ENCODE measurements at regions not wholly inside any gene's neighbourhood (a gene's known extent, or its start where the extent isn't known, plus 50 kb on each side); places are given as distances from the start of the nearest gene placed in this dataset.

DNA sequence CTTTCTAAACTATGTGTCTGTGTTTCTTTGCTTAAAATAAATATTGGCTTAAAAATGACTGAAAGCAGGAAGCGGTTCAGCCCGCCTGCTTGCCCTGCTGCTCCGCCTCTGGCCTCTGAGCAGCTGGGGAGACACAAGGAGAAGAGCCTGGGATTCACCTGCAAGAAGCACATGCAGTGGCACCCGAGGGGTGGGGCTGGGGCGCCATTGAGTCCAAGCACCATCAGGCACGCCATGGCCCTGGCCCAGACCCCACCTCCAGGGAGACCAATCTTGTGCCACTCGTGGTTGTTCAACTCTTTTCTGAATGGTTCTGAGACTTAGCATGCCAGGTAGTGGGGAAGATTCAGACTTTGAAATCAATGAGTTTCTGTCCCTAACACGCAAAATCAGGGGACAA, 495.5 kb upstream of the MYT1L start:
- Histone ChIP-seq H3K4me3 (ENCODE audit: low read depth in 2 of 2, low read length in 1 of 2) (no peak overlapping the region), H3K27ac (ENCODE audit: low read depth in 2 of 2, low read length in 1 of 2) (no peak overlapping the region), H3K9me2 (no peaks in the 10 kb centered on the region), H2AFZ (ENCODE audit: low read depth) (no peak overlapping the region), H3K4me2 (no peak overlapping the region), H3K79me2 (ENCODE audit: insufficient read depth) (no peaks in the 10 kb centered on the region), H3K9me3 (no peaks in the 10 kb centered on the region), H3K27me3 (ENCODE audit: insufficient read depth) (no peaks in the 10 kb centered on the region), H3K4me1 (ENCODE audit: control insufficient read depth in 1 of 2, insufficient read depth in 2 of 2, low read depth in 1 of 2, low read length in 1 of 2) (peaks cover 0 to 7% of the 10 kb centered on the region in 2 experiments; a peak in 1 of 4 replicates), H3F3A (replicated peaks; ENCODE audit: insufficient read depth) (no peaks in the 10 kb centered on the region), H3K36me3 (replicated peaks in 1 of 2; ENCODE audit: control insufficient read depth in 1 of 2, insufficient read depth in 2 of 2, low read length in 1 of 2) (no peaks in the 10 kb centered on the region), H3K9ac (no peak overlapping the region), H4K20me1 (ENCODE audit: insufficient read depth) (no peaks in the 10 kb centered on the region)
- DNase-seq = peak; percentile 10
- 39% methylated on average over 5 of the region's 8 CpGs for WGBS (ENCODE audit: low lambda C conversion rate)
- TF ChIP-seq FOXM1 (IDR thresholded peaks at IDR 0.05; ENCODE audit: low read depth) (no peak), RXRA (IDR thresholded peaks at IDR 0.05; ENCODE audit: borderline replicate concordance, low read depth) (no peak), RAD21 (IDR thresholded peaks at IDR 0.05; ENCODE audit: low read length) (no peak), TCF12 (IDR thresholded peaks at IDR 0.05) (no peak), MEF2A (IDR thresholded peaks at IDR 0.05; ENCODE audit: borderline replicate concordance, low read depth) (no peak), TAF1 (IDR thresholded peaks at IDR 0.05; ENCODE audit: borderline replicate concordance, low read depth, low read length) (no peak), TEAD4 (IDR thresholded peaks at IDR 0.05; ENCODE audit: borderline replicate concordance, insufficient read depth) (no peak), FOSL2 (IDR thresholded peaks at IDR 0.05; ENCODE audit: borderline replicate concordance, low read depth) (no peak), EZH2phosphoT487 (IDR thresholded peaks at IDR 0.05; ENCODE audit: borderline replicate concordance, low read depth) (no peak), SIN3A (IDR thresholded peaks at IDR 0.05; ENCODE audit: borderline replicate concordance, low read depth, low read length) (no peak), SMC3 (IDR thresholded peaks at IDR 0.05; ENCODE audit: low read depth, low read length) (no peak), FOXJ3 (CRISPR knock-in tag; IDR thresholded peaks at IDR 0.05) (no peak)
- TF ChIP-seq, protein P1, sequence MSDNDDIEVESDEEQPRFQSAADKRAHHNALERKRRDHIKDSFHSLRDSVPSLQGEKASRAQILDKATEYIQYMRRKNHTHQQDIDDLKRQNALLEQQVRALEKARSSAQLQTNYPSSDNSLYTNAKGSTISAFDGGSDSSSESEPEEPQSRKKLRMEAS (IDR thresholded peaks at IDR 0.05; ENCODE audit: low read depth) = no peak
- TF ChIP-seq, protein P2, sequence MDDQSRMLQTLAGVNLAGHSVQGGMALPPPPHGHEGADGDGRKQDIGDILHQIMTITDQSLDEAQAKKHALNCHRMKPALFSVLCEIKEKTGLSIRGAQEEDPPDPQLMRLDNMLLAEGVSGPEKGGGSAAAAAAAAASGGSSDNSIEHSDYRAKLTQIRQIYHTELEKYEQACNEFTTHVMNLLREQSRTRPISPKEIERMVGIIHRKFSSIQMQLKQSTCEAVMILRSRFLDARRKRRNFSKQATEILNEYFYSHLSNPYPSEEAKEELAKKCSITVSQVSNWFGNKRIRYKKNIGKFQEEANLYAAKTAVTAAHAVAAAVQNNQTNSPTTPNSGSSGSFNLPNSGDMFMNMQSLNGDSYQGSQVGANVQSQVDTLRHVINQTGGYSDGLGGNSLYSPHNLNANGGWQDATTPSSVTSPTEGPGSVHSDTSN (IDR thresholded peaks at IDR 0.05) = no peak
- TF ChIP-seq, protein P3, sequence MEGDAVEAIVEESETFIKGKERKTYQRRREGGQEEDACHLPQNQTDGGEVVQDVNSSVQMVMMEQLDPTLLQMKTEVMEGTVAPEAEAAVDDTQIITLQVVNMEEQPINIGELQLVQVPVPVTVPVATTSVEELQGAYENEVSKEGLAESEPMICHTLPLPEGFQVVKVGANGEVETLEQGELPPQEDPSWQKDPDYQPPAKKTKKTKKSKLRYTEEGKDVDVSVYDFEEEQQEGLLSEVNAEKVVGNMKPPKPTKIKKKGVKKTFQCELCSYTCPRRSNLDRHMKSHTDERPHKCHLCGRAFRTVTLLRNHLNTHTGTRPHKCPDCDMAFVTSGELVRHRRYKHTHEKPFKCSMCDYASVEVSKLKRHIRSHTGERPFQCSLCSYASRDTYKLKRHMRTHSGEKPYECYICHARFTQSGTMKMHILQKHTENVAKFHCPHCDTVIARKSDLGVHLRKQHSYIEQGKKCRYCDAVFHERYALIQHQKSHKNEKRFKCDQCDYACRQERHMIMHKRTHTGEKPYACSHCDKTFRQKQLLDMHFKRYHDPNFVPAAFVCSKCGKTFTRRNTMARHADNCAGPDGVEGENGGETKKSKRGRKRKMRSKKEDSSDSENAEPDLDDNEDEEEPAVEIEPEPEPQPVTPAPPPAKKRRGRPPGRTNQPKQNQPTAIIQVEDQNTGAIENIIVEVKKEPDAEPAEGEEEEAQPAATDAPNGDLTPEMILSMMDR (IDR thresholded peaks at IDR 0.05) = no peak
- TF ChIP-seq, protein P4, sequence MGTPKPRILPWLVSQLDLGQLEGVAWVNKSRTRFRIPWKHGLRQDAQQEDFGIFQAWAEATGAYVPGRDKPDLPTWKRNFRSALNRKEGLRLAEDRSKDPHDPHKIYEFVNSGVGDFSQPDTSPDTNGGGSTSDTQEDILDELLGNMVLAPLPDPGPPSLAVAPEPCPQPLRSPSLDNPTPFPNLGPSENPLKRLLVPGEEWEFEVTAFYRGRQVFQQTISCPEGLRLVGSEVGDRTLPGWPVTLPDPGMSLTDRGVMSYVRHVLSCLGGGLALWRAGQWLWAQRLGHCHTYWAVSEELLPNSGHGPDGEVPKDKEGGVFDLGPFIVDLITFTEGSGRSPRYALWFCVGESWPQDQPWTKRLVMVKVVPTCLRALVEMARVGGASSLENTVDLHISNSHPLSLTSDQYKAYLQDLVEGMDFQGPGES (IDR thresholded peaks at IDR 0.05; ENCODE audit: low read depth, low read length) = no peak
- TF ChIP-seq, protein P5, sequence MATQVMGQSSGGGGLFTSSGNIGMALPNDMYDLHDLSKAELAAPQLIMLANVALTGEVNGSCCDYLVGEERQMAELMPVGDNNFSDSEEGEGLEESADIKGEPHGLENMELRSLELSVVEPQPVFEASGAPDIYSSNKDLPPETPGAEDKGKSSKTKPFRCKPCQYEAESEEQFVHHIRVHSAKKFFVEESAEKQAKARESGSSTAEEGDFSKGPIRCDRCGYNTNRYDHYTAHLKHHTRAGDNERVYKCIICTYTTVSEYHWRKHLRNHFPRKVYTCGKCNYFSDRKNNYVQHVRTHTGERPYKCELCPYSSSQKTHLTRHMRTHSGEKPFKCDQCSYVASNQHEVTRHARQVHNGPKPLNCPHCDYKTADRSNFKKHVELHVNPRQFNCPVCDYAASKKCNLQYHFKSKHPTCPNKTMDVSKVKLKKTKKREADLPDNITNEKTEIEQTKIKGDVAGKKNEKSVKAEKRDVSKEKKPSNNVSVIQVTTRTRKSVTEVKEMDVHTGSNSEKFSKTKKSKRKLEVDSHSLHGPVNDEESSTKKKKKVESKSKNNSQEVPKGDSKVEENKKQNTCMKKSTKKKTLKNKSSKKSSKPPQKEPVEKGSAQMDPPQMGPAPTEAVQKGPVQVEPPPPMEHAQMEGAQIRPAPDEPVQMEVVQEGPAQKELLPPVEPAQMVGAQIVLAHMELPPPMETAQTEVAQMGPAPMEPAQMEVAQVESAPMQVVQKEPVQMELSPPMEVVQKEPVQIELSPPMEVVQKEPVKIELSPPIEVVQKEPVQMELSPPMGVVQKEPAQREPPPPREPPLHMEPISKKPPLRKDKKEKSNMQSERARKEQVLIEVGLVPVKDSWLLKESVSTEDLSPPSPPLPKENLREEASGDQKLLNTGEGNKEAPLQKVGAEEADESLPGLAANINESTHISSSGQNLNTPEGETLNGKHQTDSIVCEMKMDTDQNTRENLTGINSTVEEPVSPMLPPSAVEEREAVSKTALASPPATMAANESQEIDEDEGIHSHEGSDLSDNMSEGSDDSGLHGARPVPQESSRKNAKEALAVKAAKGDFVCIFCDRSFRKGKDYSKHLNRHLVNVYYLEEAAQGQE (IDR thresholded peaks at IDR 0.05; ENCODE audit: low read depth, low read length) = no peak
- ChIA-PET POLR2A (no interaction called here), CTCF (interaction anchor here (0.6 kb wide), 1 partner anchor 800 kb away, joined by 3 read pairs; no protein-coding TSS in a partner anchor)
